GM10266 (cell line): ENCODE measurements at regions not wholly inside any gene's neighbourhood (a gene's known extent, or its start where the extent isn't known, plus 50 kb on each side); places are given as distances from the start of the nearest gene placed in this dataset.
"Not testable (repeated sequence)": the region's sequence is repeated elsewhere in the genome, so short reads cannot be mapped to it uniquely, and the experiment has no call there.

Source experiments
- DNase-seq: peaks from one replicate; pipeline ENCODE4 v3.0.0; 2012; ENCODE audit errors: extremely low spot score
- CTCF ChIP-seq: IDR thresholded peaks from 2 replicates; pipeline ENCODE4 v1.5.1; 2012; ENCODE audit warnings: mild to moderate bottlenecking, low read depth; ENCODE audit not compliant: control insufficient read depth, insufficient read depth; ENCODE audit errors: missing control alignments

GRCh38 chr9:87026204-87026603 is 78.9 kb upstream of the GAS1 start:
- DNase-seq, result no peak
- TF ChIP-seq CTCF, result no peak

- not testable (repeated sequence) for DNase-seq
Measured at GRCh38 chr9:87028836-87029235, 81.5 kb upstream of the GAS1 start.

DNA sequence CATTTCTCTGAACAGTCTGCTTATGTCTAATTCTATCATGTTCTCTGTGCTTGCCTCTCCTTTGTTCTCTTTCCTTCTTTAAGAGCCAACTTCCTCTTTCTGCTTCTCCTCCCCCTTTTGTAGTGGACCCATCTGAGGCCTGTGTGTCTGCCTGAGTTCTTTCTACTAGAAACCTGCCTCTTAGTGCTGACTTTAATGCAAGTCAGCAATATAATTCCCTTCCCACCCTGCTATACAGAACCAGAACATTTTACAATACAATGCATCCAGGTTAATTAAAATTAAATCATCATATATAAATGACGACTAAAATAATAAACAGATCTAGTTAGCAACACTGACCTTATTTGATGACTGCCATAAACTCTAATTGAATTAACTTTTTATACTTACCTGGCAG is 82.6 kb upstream of the GAS1 start:
- no peak for DNase-seq

DNA sequence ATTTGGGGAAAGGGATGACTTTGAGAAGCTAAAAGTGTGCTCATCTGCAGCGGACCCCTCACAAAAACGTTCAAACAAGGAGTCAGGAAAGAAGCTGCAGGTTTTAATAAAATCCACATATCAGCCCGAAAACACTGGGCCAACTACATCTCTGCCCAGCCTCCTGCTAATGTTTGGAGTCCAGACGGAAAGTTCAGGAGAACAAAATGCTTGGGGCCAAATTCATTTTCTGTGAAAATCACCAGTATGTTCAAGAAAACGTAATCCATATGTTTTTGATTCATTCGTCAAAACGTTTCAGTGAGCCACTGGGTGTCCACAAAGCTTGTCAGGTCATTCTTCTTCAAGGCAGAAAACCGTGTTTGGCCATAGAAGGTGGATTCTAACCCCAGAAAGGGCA is 87.5 kb upstream of the GAS1 start:
- DNase-seq, result no peak
- no peak for TF ChIP-seq CTCF

More for the DNA sequence above, 82.6 kb upstream of the GAS1 start:
- TF ChIP-seq CTCF, result no peak

- no peak for TF ChIP-seq CTCF
Measured at GRCh38 chr9:87035879-87036278, 88.6 kb upstream of the GAS1 start.

DNA sequence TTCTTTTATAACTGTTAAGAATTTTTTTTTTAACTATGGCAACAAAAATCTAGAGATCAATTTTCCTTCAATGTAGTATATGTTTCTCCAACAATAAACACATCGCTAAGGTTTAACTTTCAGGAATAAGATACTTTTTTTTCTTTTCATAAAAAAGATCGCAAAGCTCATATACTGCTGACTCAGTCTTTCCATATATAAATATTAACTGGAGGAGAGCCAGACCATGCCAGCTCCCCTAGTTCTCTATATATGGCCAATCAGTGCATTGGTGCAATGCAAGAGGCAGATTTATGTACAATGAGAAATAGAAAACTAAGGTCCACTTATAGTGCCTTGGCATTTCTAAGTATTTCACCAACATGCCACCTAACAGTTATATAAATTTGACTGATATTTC is 89.2 kb upstream of the GAS1 start:
- TF ChIP-seq CTCF, result no peak

More at GRCh38 chr9:87035879-87036278, 88.6 kb upstream of the GAS1 start:
- no peak for DNase-seq

DNA sequence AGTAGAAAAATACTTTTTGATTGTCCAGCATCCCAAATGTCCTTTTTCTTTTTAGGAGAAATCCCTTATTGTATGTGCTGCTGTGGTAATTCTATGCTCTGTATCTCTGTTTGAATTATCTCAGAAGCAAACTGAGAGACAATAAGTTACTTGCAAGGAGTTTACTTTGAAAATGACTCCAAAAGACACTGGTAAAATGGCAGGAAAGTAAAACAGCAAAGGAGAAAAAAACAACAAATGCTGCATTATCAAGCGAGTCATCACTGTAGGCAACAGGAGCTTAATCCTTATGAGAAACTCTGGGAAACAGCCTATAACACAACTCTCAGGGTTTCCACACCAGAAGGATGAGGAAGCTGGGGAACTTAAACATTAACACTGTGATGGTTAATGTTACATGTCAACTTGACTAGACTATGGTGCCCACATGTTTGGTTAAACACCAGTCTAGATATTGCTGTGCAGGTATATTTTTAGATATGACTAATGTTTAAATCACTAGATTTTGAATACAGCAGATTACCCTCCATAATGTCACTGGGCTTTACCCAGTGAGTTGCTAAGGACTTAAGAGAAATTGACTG is 92.6 kb upstream of the GAS1 start:
- no peak for DNase-seq
- TF ChIP-seq CTCF, result no peak

More for the DNA sequence above, 89.2 kb upstream of the GAS1 start:
- no peak for DNase-seq
